Mesenchymal stem cell (in vitro differentiated cells and primary cell): ENCODE measurements at regions not wholly inside any gene's neighbourhood (a gene's known extent, or its start where the extent isn't known, plus 50 kb on each side); places are given as distances from the start of the nearest gene placed in this dataset.

Experiments used
- DNase-seq: peaks from one replicate; pipeline ENCODE4 v3.0.0-alpha.2; 2013
- H2AFZ ChIP-seq: one replicate; pipeline ENCODE4 v1.6.1; 2013; ENCODE audit warnings: low read depth, mild to moderate bottlenecking, control low read depth, inconsistent platforms, low read length, moderate library complexity
- H2AK5ac ChIP-seq: 2 replicates; pipeline ENCODE4 v1.6.1; 2013; ENCODE audit warnings: low read length, moderate library complexity, mild to moderate bottlenecking, inconsistent platforms; ENCODE audit not compliant: severe bottlenecking
- H2BK120ac ChIP-seq: one replicate; pipeline ENCODE4 v1.6.1; 2013; ENCODE audit warnings: low read depth, mild to moderate bottlenecking, inconsistent platforms, low read length, moderate library complexity
- H2BK12ac ChIP-seq, 2 experiments: one replicate each; pipeline ENCODE4 v1.6.1; 2013; ENCODE audit warnings: inconsistent platforms in 2 of 2, low read length in 2 of 2, mild to moderate bottlenecking in 2 of 2, moderate library complexity in 2 of 2, control low read depth in 1 of 2
- H2BK15ac ChIP-seq: one replicate; pipeline ENCODE4 v1.6.1; 2013; ENCODE audit warnings: mild to moderate bottlenecking, low read depth, inconsistent platforms; ENCODE audit not compliant: poor library complexity, severe bottlenecking
- H2BK5ac ChIP-seq: 2 replicates; pipeline ENCODE4 v1.6.1; 2013; ENCODE audit warnings: low read depth, mild to moderate bottlenecking, low read length, control low read depth, inconsistent platforms; ENCODE audit not compliant: poor library complexity, severe bottlenecking
- H3K14ac ChIP-seq, 2 experiments: one replicate each; pipeline ENCODE4 v1.6.1; 2013; ENCODE audit warnings: inconsistent platforms in 2 of 2, low read length in 2 of 2, control low read depth in 1 of 2, mild to moderate bottlenecking in 1 of 2, moderate library complexity in 1 of 2
- H3K18ac ChIP-seq, 2 experiments: one replicate each; pipeline ENCODE4 v1.6.1; 2013; ENCODE audit warnings: inconsistent platforms in 2 of 2, low read length in 2 of 2, control low read depth in 1 of 2, low read depth in 1 of 2, mild to moderate bottlenecking in 1 of 2
- H3K23ac ChIP-seq, 2 experiments: one replicate each; pipeline ENCODE4 v1.6.1; 2013; ENCODE audit warnings: inconsistent platforms in 2 of 2, low read length in 2 of 2, mild to moderate bottlenecking in 2 of 2, moderate library complexity in 2 of 2, control low read depth in 1 of 2
- H3K27ac ChIP-seq: 2 replicates; pipeline ENCODE4 v1.5.1; 2013; ENCODE audit warnings: mild to moderate bottlenecking, moderate library complexity, low read length, control low read depth, inconsistent platforms; ENCODE audit not compliant: poor library complexity, severe bottlenecking
- H3K27me3 ChIP-seq, 2 experiments: 2 replicates each; pipeline versions ENCODE4 v1.6.1 to v1.7.0; 2013; ENCODE audit warnings: low read length in 2 of 2, mild to moderate bottlenecking in 2 of 2, moderate library complexity in 2 of 2, control low read depth in 1 of 2, inconsistent platforms in 1 of 2; ENCODE audit not compliant: control insufficient read depth in 1 of 2, insufficient read depth in 1 of 2
- H3K36me3 ChIP-seq, 2 experiments: 2 replicates each; pipeline versions ENCODE4 v1.6.1 to v1.7.0; 2013; ENCODE audit warnings: low read length in 2 of 2, control low read depth in 1 of 2, inconsistent platforms in 1 of 2, low read depth in 1 of 2, mild to moderate bottlenecking in 1 of 2; ENCODE audit not compliant: insufficient read depth in 2 of 2, control insufficient read depth in 1 of 2
- H3K4ac ChIP-seq, 2 experiments: one replicate each; pipeline ENCODE4 v1.6.1; 2013; ENCODE audit warnings: inconsistent platforms in 2 of 2, low read length in 2 of 2, mild to moderate bottlenecking in 2 of 2, moderate library complexity in 2 of 2, control low read depth in 1 of 2, low read depth in 1 of 2
- H3K4me1 ChIP-seq: 2 replicates; pipeline ENCODE4 v1.6.1; 2013; ENCODE audit warnings: low read depth, low read length, control low read depth; ENCODE audit not compliant: control insufficient read depth, insufficient read depth
- H3K4me2 ChIP-seq: 2 replicates; pipeline ENCODE4 v1.6.1; 2013; ENCODE audit warnings: low read length, mild to moderate bottlenecking, inconsistent platforms; ENCODE audit not compliant: poor library complexity, severe bottlenecking
- H3K4me3 ChIP-seq, 2 experiments: 2 replicates each; pipeline versions ENCODE4 v1.5.1 to v1.7.0; 2013; ENCODE audit warnings: low read length in 2 of 2, mild to moderate bottlenecking in 2 of 2, control low read depth in 1 of 2, low read depth in 1 of 2; ENCODE audit not compliant: insufficient read depth in 1 of 2
- H3K79me1 ChIP-seq: replicated peaks from 2 replicates; pipeline ENCODE4 v1.6.1; 2013; ENCODE audit warnings: mild to moderate bottlenecking, control low read depth, low read length, inconsistent platforms; ENCODE audit not compliant: poor library complexity, severe bottlenecking
- H3K9ac ChIP-seq: 2 replicates; pipeline ENCODE4 v1.7.0; 2013; ENCODE audit warnings: mild to moderate bottlenecking, low read length, moderate library complexity
- H3K9me3 ChIP-seq: 2 replicates; pipeline ENCODE4 v1.7.0; 2013; ENCODE audit warnings: mild to moderate bottlenecking, low read length; ENCODE audit not compliant: control insufficient read depth
- H4K8ac ChIP-seq: one replicate; pipeline ENCODE4 v1.6.1; 2013; ENCODE audit warnings: inconsistent platforms, mild to moderate bottlenecking, low read length, moderate library complexity
- H4K91ac ChIP-seq: one replicate; pipeline ENCODE4 v1.6.1; 2013; ENCODE audit warnings: mild to moderate bottlenecking, low read length, inconsistent platforms
- WGBS: methylation state at CpG from one replicate; pipeline ENCODE4 v1.1.7; 2013; ENCODE audit warnings: mixed read lengths; 5-methylcytosine and 5-hydroxymethylcytosine counted together

DNA sequence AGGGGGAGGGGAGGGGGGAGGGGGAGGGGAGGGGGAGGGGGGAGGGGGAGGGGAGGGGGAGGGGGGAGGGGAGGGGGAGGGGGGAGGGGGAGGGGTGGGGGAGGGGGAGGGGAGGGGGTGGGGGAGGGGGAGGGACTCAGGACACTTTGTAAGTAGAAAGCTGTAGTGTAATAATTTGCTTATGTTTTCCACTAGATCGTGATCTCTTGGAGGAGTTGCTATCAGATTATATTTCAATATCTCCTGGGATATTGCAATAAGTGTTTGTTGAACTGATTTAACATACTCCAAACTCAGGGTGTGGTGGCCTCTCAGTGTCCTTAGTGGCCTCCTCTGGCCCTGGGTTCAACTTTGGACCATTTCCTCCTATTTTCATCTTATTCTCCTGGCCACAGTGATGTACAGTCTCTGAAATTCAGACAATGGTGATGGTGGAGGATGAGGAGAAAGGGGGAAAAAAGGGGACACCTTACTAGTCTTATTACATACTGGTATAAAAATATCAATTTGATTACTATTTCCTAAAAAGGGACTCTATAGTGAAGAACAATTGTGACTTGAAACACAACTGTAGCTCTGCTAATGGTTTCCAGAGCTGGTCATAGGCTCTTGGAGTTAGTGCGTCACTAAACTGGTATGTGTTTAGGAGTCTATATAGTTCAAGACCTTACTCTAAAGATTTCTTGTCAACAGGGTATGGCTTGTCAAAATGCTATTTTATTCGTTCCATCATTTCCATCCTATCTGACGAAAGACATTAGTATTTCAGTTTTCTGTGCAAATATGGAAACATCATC, 89.6 kb downstream of the DDX1 start:
- Histone ChIP-seq H2BK5ac (no peak overlapping the region), H2AFZ (no peak overlapping the region), H3K27me3 (peaks cover 4 to 5% of the 10 kb centered on the region in 2 experiments), H3K4me3 (no peak overlapping the region), H3K23ac (no peak overlapping the region), H2AK5ac (no peak overlapping the region), H4K8ac (no peak overlapping the region), H3K18ac (no peak overlapping the region), H3K79me1 (no peaks in the 10 kb centered on the region), H3K4ac (no peak overlapping the region), H4K91ac (no peak overlapping the region), H3K9ac (no peak overlapping the region), H2BK12ac (no peak overlapping the region), H2BK15ac (no peak overlapping the region), H3K9me3 (peaks cover 4% of the 10 kb centered on the region), H2BK120ac (no peak overlapping the region), H3K4me1 (peaks cover 3% of the 10 kb centered on the region), H3K27ac (no peak overlapping the region), H3K4me2 (no peak overlapping the region), H3K36me3 (no peaks in the 10 kb centered on the region), H3K14ac (no peak overlapping the region)
- WGBS = 96% methylated on average over 3 of the region's 4 CpGs
- DNase-seq = no peak

DNA sequence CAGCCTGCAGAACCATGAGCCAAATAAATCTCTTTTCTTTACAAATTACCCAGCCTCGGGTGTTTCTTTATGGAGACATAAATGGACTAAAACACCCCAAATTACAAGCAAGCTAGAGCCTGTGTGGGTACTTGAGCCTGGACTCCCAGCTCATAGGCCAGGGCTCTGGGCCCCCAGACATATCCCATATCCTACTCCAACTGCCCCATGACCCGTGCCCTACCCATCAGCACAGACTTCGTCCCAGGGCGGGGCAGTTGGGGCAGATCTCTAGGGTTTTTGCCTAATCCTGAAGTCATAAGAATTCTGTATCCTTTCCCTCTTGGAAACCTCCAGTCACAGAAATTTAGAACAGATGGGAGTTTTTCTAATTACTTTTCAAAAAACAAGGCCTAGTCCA, 90.7 kb downstream of the DDX1 start:
- H3K4ac ChIP-seq = no peak overlapping the region
- no peak overlapping the region for H3K4me2 ChIP-seq
- no peak overlapping the region for H2BK120ac ChIP-seq
- H2BK5ac ChIP-seq = no peak overlapping the region
- no peak overlapping the region for H4K91ac ChIP-seq
- H3K9me3 ChIP-seq = peaks cover 8% of the 10 kb centered on the region
- H3K4me1 ChIP-seq = peaks cover 3% of the 10 kb centered on the region
- DNase-seq = no peak
- 91% methylated on average over 4 of the region's 4 CpGs for WGBS
- H3K9ac ChIP-seq = no peak overlapping the region
- H3K36me3 ChIP-seq = no peaks in the 10 kb centered on the region
- no peaks in the 10 kb centered on the region for H3K79me1 ChIP-seq
- H3K27me3 ChIP-seq = peaks cover 4 to 9% of the 10 kb centered on the region in 2 experiments
- H3K14ac ChIP-seq = no peak overlapping the region
- no peak overlapping the region for H2BK15ac ChIP-seq
- no peak overlapping the region for H3K18ac ChIP-seq
- no peak overlapping the region for H2AK5ac ChIP-seq
- H2BK12ac ChIP-seq = no peak overlapping the region
- H3K27ac ChIP-seq = no peak overlapping the region
- no peak overlapping the region for H3K23ac ChIP-seq
- no peak overlapping the region for H2AFZ ChIP-seq
- no peak overlapping the region for H3K4me3 ChIP-seq
- H4K8ac ChIP-seq = no peak overlapping the region

DNA sequence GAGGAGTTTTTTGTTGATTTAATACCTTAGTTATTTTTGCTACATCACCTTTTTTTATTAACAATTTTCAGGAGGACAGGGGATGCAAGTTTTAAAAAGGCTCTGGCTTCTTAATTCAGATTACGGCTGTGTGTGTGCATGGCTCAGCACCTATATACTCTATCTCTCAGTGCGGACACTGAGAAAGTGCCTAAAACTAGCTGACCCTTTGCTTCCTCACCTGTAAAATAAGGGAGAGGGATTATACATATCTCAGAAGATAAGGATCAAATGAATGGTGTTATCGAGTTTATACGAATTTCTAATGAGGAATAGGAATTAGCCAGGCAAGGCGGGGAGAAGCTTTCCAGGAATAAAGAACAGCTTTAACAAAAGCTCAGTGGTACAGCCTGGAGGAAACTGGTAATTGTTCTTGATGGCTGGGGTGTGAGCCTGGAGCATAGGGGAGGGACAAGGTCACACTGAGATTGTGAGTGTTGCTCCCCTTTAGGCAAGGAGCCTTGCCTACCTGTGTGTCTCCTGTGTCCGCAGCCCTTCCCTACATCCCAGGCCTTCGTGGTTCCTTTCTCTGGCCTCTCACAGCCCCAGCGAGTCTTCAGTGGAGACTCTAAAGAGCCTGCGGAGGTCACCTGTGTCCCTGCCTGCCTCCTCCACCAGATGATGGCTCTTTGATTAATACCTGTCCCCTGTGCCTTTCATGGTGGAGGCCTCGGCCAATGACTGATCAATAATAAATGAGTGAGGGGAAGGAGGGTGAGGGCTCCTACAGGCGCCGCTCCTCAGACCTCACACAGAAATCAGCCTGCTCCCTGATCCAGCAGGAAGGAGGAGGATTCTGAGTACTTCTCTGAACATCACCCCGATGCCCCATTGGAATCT, 92.7 kb downstream of the DDX1 start:
- no peak for DNase-seq
- Histone ChIP-seq H3K79me1 (no peaks in the 10 kb centered on the region), H3K23ac (no peak overlapping the region), H3K14ac (no peak overlapping the region), H2BK15ac (no peak overlapping the region), H3K9ac (no peak overlapping the region), H2BK120ac (no peak overlapping the region), H3K4me1 (no peaks in the 10 kb centered on the region), H3K4ac (no peak overlapping the region), H2AK5ac (no peak overlapping the region), H2BK5ac (no peak overlapping the region), H3K27ac (no peak overlapping the region), H3K4me2 (no peak overlapping the region), H4K8ac (no peak overlapping the region), H2AFZ (no peak overlapping the region), H3K18ac (no peak overlapping the region), H3K9me3 (peaks cover 8% of the 10 kb centered on the region), H2BK12ac (no peak overlapping the region), H4K91ac (no peak overlapping the region), H3K4me3 (no peak overlapping the region), H3K27me3 (peaks cover 9 to 21% of the 10 kb centered on the region in 2 experiments), H3K36me3 (no peaks in the 10 kb centered on the region)
- WGBS = 92% methylated on average over 11 of the region's 13 CpGs

DNA sequence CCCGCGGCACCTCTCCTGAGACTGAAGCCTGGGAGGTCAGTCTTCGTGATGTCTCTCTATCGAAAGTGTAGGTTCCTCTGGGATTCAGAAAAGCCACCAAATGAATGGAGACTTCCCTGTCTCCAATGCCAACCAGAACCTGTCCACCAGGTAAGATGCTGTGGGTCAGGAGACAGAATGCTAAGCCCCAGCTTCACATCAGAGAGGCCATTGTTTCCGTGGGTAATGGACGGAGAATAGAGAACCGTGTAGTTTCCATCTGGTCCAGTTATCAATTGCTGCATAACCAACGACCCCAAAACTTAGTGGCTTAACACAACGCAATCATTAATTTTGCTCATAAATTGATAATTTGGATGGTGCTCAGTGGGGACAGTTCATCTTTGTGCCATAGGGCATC, 93.5 kb downstream of the DDX1 start:
- Histone ChIP-seq H3K14ac (no peak overlapping the region), H2BK12ac (no peak overlapping the region), H3K9me3 (peaks cover 8% of the 10 kb centered on the region), H2BK15ac (no peak overlapping the region), H3K4ac (no peak overlapping the region), H4K8ac (no peak overlapping the region), H3K4me3 (no peak overlapping the region), H2BK120ac (no peak overlapping the region), H3K18ac (no peak overlapping the region), H3K4me1 (no peaks in the 10 kb centered on the region), H3K36me3 (no peaks in the 10 kb centered on the region), H3K23ac (no peak overlapping the region), H2AK5ac (no peak overlapping the region), H2BK5ac (no peak overlapping the region), H3K4me2 (no peak overlapping the region), H3K9ac (no peak overlapping the region), H3K27ac (no peak overlapping the region), H4K91ac (no peak overlapping the region), H3K27me3 (peaks cover 13 to 26% of the 10 kb centered on the region in 2 experiments), H3K79me1 (no peaks in the 10 kb centered on the region), H2AFZ (no peak overlapping the region)
- WGBS = 94% methylated on average over 8 of the region's 9 CpGs
- no peak for DNase-seq
